GM23338 (cell line): ENCODE measurements at regions not wholly inside any gene's neighbourhood (a gene's known extent, or its start where the extent isn't known, plus 50 kb on each side); places are given as distances from the start of the nearest gene placed in this dataset.

Source experiments
- ATAC-seq: fragments of 200-7000 bp; cut with Tn5 transposase; 3 replicates; pipeline ENCODE4 v1.9.1; 2020
- DNase-seq: peaks from one replicate; pipeline ENCODE4 v3.0.0-alpha.2; 2015; ENCODE audit warnings: low spot score
- H2AFZ ChIP-seq: fragments of 200-600 bp; sonication (generic); 2 replicates; pipeline ENCODE4 v1.8.0; 2016; ENCODE audit warnings: antibody characterized with exemption, mild to moderate bottlenecking, moderate library complexity
- H3F3A ChIP-seq: fragments of 200-600 bp; sonication (generic); replicated peaks from 2 replicates; pipeline ENCODE4 v1.8.0; 2017; ENCODE audit warnings: antibody characterized with exemption, mixed run types, low read depth
- H3K27ac ChIP-seq: fragments of 200-600 bp; sonication (generic); 2 replicates; pipeline ENCODE4 v1.6.1; 2016; ENCODE audit warnings: low read depth
- H3K27me3 ChIP-seq: fragments of 200-600 bp; sonication (generic); 2 replicates; pipeline ENCODE4 v1.8.0; 2016; ENCODE audit warnings: mild to moderate bottlenecking, mixed run types, moderate library complexity; ENCODE audit not compliant: insufficient read depth
- H3K36me3 ChIP-seq: fragments of 200-600 bp; sonication (generic); 2 replicates; pipeline ENCODE4 v1.8.0; 2016; ENCODE audit warnings: mild to moderate bottlenecking; ENCODE audit not compliant: insufficient read depth
- H3K4me1 ChIP-seq: fragments of 200-600 bp; sonication (generic); 2 replicates; pipeline ENCODE4 v1.8.0; 2016; ENCODE audit warnings: mild to moderate bottlenecking, moderate library complexity; ENCODE audit not compliant: insufficient read depth
- H3K4me2 ChIP-seq: fragments of 200-600 bp; sonication (generic); 2 replicates; pipeline ENCODE4 v1.7.1; 2017; ENCODE audit warnings: mixed run types
- H3K4me3 ChIP-seq: fragments of 200-600 bp; sonication (generic); 2 replicates; pipeline ENCODE4 v1.6.1; 2016; ENCODE audit warnings: mixed run types
- H3K79me2 ChIP-seq: fragments of 200-600 bp; sonication (generic); replicated peaks from 2 replicates; pipeline ENCODE4 v1.8.0; 2017; ENCODE audit warnings: mild to moderate bottlenecking; ENCODE audit not compliant: insufficient read depth
- H3K9me2 ChIP-seq: fragments of 200-600 bp; sonication (generic); 2 replicates; pipeline ENCODE4 v1.8.0; 2017; ENCODE audit not compliant: insufficient read depth
- H4K20me1 ChIP-seq: fragments of 200-600 bp; sonication (generic); replicated peaks from 2 replicates; pipeline ENCODE4 v1.8.0; 2017; ENCODE audit warnings: mild to moderate bottlenecking; ENCODE audit not compliant: insufficient read depth
- H3K27ac Mint-ChIP-seq: 2 replicates; pipeline ENCODE4 v1.8.0; 2020; ENCODE audit warnings: inconsistent platforms, mild to moderate bottlenecking, moderate library complexity, mixed read lengths
- H3K27me3 Mint-ChIP-seq: 3 replicates; pipeline ENCODE4 v1.8.0; 2022; ENCODE audit warnings: low read depth, mild to moderate bottlenecking, moderate library complexity, mixed read lengths, inconsistent platforms; ENCODE audit not compliant: insufficient read depth, poor library complexity
- H3K36me3 Mint-ChIP-seq: 3 replicates; pipeline ENCODE4 v1.8.0; 2021; ENCODE audit warnings: low read depth, mild to moderate bottlenecking, inconsistent platforms, moderate library complexity, mixed read lengths
- H3K4me1 Mint-ChIP-seq: 3 replicates; pipeline ENCODE4 v1.8.0; 2020; ENCODE audit warnings: mild to moderate bottlenecking, inconsistent platforms, mixed read lengths
- H3K4me3 Mint-ChIP-seq: 3 replicates; pipeline ENCODE4 v1.8.0; 2021; ENCODE audit warnings: moderate library complexity, mild to moderate bottlenecking, inconsistent platforms, mixed read lengths
- H3K9me3 Mint-ChIP-seq: 3 replicates; pipeline ENCODE4 v1.8.0; 2020; ENCODE audit warnings: moderate library complexity, mild to moderate bottlenecking, inconsistent platforms, mixed read lengths
- CREB1 ChIP-seq: fragments of 250-450 bp; sonication (Bioruptor Pico); IDR thresholded peaks from 2 replicates; pipeline ENCODE4 v1.5.0; 2020; ENCODE audit warnings: low read depth, mild to moderate bottlenecking, moderate library complexity
- EZH2 ChIP-seq: fragments of 200-600 bp; sonication (generic); IDR thresholded peaks from one replicate; pipeline ENCODE4 v1.8.0; 2017; ENCODE audit warnings: antibody characterized with exemption, mild to moderate bottlenecking, low read depth; ENCODE audit not compliant: unreplicated experiment
- EZH2phosphoT487 ChIP-seq: fragments of 200-600 bp; sonication (generic); IDR thresholded peaks from one replicate; pipeline ENCODE4 v1.8.1; 2018; ENCODE audit warnings: antibody characterized with exemption; ENCODE audit not compliant: unreplicated experiment
- JUNB ChIP-seq: IDR thresholded peaks from one replicate; pipeline ENCODE4 v1.6.1; 2016; ENCODE audit warnings: antibody characterized with exemption; ENCODE audit not compliant: unreplicated experiment
- NANOG ChIP-seq: IDR thresholded peaks from 2 replicates; pipeline ENCODE4 v1.6.1; 2016; ENCODE audit warnings: antibody characterized with exemption, borderline replicate concordance
- POLR2AphosphoS5 ChIP-seq: IDR thresholded peaks from 2 replicates; pipeline ENCODE4 v1.6.1; 2016; ENCODE audit warnings: antibody characterized with exemption, low read depth
- STAT1 ChIP-seq: IDR thresholded peaks from one replicate; pipeline ENCODE4 v1.6.1; 2016; ENCODE audit warnings: antibody characterized with exemption; ENCODE audit not compliant: unreplicated experiment
- ZNF114 ChIP-seq: fragments of 250-450 bp; sonication (Bioruptor Pico); IDR thresholded peaks from 2 replicates; pipeline ENCODE4 v1.5.0; 2020; ENCODE audit warnings: mild to moderate bottlenecking, moderate library complexity
- ZNF331 ChIP-seq: fragments of 250-450 bp; sonication (Bioruptor Pico); IDR thresholded peaks from 2 replicates; pipeline ENCODE4 v1.5.0; 2020; ENCODE audit warnings: low read depth, mild to moderate bottlenecking, moderate library complexity
- ZNF462 ChIP-seq: fragments of 250-450 bp; sonication (Bioruptor Pico); IDR thresholded peaks from 2 replicates; pipeline ENCODE4 v1.5.0; 2020; ENCODE audit warnings: mild to moderate bottlenecking, moderate library complexity
- TF ChIP-seq, protein P1 (sequence below): IDR thresholded peaks from 2 replicates; pipeline ENCODE4 v1.6.1; 2016; ENCODE audit warnings: antibody characterized with exemption
- TF ChIP-seq, protein P2 (sequence below), 2 experiments: fragments of 200-600 bp in 1 of 2; sonication (generic) in 1 of 2; conservative IDR thresholded peaks; 2 replicates each; pipeline versions ENCODE4 v1.5.1 to v1.6.1; 2016 to 2017; ENCODE audit warnings: antibody characterized with exemption in 2 of 2, low read depth in 2 of 2, mild to moderate bottlenecking in 2 of 2, moderate library complexity in 1 of 2
- TF ChIP-seq, protein P3 (sequence below): IDR thresholded peaks from one replicate; pipeline ENCODE4 v1.6.1; 2018; ENCODE audit warnings: antibody characterized with exemption; ENCODE audit not compliant: unreplicated experiment

GRCh38 chr12:34286934-34287333, 264.6 kb downstream of the ALG10 start:
- Histone ChIP-seq H4K20me1 (no peaks in the 10 kb centered on the region), H2AFZ (no peak overlapping the region), H3K27ac (no peak overlapping the region), H3K27me3 (no peaks in the 10 kb centered on the region), H3K4me2 (no peak overlapping the region), H3K36me3 (peaks cover 25% of the 10 kb centered on the region), H3K4me3 (no peak overlapping the region), H3F3A (no peaks in the 10 kb centered on the region), H3K9me2 (no peaks in the 10 kb centered on the region), H3K4me1 (no peaks in the 10 kb centered on the region), H3K79me2 (no peaks in the 10 kb centered on the region)
- H3K27me3 Mint-ChIP-seq: peaks cover 10% of the 10 kb centered on the region
- TF ChIP-seq NANOG (no peak), POLR2AphosphoS5 (no peak), JUNB (no peak), EZH2 (no peak), CREB1 (CRISPR knock-in tag) (no peak), ZNF331 (CRISPR knock-in tag) (no peak), ZNF462 (CRISPR knock-in tag) (no peak), STAT1 (no peak), EZH2phosphoT487 (no peak), ZNF114 (no peak)
- TF ChIP-seq, protein P1, sequence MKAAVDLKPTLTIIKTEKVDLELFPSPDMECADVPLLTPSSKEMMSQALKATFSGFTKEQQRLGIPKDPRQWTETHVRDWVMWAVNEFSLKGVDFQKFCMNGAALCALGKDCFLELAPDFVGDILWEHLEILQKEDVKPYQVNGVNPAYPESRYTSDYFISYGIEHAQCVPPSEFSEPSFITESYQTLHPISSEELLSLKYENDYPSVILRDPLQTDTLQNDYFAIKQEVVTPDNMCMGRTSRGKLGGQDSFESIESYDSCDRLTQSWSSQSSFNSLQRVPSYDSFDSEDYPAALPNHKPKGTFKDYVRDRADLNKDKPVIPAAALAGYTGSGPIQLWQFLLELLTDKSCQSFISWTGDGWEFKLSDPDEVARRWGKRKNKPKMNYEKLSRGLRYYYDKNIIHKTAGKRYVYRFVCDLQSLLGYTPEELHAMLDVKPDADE: no peak
- TF ChIP-seq, protein P2, sequence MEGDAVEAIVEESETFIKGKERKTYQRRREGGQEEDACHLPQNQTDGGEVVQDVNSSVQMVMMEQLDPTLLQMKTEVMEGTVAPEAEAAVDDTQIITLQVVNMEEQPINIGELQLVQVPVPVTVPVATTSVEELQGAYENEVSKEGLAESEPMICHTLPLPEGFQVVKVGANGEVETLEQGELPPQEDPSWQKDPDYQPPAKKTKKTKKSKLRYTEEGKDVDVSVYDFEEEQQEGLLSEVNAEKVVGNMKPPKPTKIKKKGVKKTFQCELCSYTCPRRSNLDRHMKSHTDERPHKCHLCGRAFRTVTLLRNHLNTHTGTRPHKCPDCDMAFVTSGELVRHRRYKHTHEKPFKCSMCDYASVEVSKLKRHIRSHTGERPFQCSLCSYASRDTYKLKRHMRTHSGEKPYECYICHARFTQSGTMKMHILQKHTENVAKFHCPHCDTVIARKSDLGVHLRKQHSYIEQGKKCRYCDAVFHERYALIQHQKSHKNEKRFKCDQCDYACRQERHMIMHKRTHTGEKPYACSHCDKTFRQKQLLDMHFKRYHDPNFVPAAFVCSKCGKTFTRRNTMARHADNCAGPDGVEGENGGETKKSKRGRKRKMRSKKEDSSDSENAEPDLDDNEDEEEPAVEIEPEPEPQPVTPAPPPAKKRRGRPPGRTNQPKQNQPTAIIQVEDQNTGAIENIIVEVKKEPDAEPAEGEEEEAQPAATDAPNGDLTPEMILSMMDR (conservative IDR thresholded peaks at IDR 0.05; ENCODE audit: low read depth in 2 of 2): no peak
- TF ChIP-seq, protein P3, sequence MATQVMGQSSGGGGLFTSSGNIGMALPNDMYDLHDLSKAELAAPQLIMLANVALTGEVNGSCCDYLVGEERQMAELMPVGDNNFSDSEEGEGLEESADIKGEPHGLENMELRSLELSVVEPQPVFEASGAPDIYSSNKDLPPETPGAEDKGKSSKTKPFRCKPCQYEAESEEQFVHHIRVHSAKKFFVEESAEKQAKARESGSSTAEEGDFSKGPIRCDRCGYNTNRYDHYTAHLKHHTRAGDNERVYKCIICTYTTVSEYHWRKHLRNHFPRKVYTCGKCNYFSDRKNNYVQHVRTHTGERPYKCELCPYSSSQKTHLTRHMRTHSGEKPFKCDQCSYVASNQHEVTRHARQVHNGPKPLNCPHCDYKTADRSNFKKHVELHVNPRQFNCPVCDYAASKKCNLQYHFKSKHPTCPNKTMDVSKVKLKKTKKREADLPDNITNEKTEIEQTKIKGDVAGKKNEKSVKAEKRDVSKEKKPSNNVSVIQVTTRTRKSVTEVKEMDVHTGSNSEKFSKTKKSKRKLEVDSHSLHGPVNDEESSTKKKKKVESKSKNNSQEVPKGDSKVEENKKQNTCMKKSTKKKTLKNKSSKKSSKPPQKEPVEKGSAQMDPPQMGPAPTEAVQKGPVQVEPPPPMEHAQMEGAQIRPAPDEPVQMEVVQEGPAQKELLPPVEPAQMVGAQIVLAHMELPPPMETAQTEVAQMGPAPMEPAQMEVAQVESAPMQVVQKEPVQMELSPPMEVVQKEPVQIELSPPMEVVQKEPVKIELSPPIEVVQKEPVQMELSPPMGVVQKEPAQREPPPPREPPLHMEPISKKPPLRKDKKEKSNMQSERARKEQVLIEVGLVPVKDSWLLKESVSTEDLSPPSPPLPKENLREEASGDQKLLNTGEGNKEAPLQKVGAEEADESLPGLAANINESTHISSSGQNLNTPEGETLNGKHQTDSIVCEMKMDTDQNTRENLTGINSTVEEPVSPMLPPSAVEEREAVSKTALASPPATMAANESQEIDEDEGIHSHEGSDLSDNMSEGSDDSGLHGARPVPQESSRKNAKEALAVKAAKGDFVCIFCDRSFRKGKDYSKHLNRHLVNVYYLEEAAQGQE: no peak
- ATAC-seq (no peak), DNase-seq (no peak)
- peaks cover 93% of the 10 kb centered on the region for H3K9me3 Mint-ChIP-seq
- H3K27ac Mint-ChIP-seq: no peak overlapping the region
- peaks cover 49% of the 10 kb centered on the region for H3K36me3 Mint-ChIP-seq
- H3K4me1 Mint-ChIP-seq: no peaks in the 10 kb centered on the region
- H3K4me3 Mint-ChIP-seq: no peak overlapping the region
